GM23338 (cell line): ENCODE measurements at regions not wholly inside any gene's neighbourhood (a gene's known extent, or its start where the extent isn't known, plus 50 kb on each side); places are given as distances from the start of the nearest gene placed in this dataset.

Source experiments
- ATAC-seq: fragments of 200-7000 bp; cut with Tn5 transposase; 3 replicates; pipeline ENCODE4 v1.9.1; 2020
- DNase-seq: peaks from one replicate; pipeline ENCODE4 v3.0.0-alpha.2; 2015; ENCODE audit warnings: low spot score
- H2AFZ ChIP-seq: fragments of 200-600 bp; sonication (generic); 2 replicates; pipeline ENCODE4 v1.8.0; 2016; ENCODE audit warnings: antibody characterized with exemption, mild to moderate bottlenecking, moderate library complexity
- H3F3A ChIP-seq: fragments of 200-600 bp; sonication (generic); replicated peaks from 2 replicates; pipeline ENCODE4 v1.8.0; 2017; ENCODE audit warnings: antibody characterized with exemption, mixed run types, low read depth
- H3K27ac ChIP-seq: fragments of 200-600 bp; sonication (generic); 2 replicates; pipeline ENCODE4 v1.6.1; 2016; ENCODE audit warnings: low read depth
- H3K27me3 ChIP-seq: fragments of 200-600 bp; sonication (generic); 2 replicates; pipeline ENCODE4 v1.8.0; 2016; ENCODE audit warnings: mild to moderate bottlenecking, mixed run types, moderate library complexity; ENCODE audit not compliant: insufficient read depth
- H3K36me3 ChIP-seq: fragments of 200-600 bp; sonication (generic); 2 replicates; pipeline ENCODE4 v1.8.0; 2016; ENCODE audit warnings: mild to moderate bottlenecking; ENCODE audit not compliant: insufficient read depth
- H3K4me1 ChIP-seq: fragments of 200-600 bp; sonication (generic); 2 replicates; pipeline ENCODE4 v1.8.0; 2016; ENCODE audit warnings: mild to moderate bottlenecking, moderate library complexity; ENCODE audit not compliant: insufficient read depth
- H3K4me2 ChIP-seq: fragments of 200-600 bp; sonication (generic); 2 replicates; pipeline ENCODE4 v1.7.1; 2017; ENCODE audit warnings: mixed run types
- H3K4me3 ChIP-seq: fragments of 200-600 bp; sonication (generic); 2 replicates; pipeline ENCODE4 v1.6.1; 2016; ENCODE audit warnings: mixed run types
- H3K79me2 ChIP-seq: fragments of 200-600 bp; sonication (generic); replicated peaks from 2 replicates; pipeline ENCODE4 v1.8.0; 2017; ENCODE audit warnings: mild to moderate bottlenecking; ENCODE audit not compliant: insufficient read depth
- H3K9me2 ChIP-seq: fragments of 200-600 bp; sonication (generic); 2 replicates; pipeline ENCODE4 v1.8.0; 2017; ENCODE audit not compliant: insufficient read depth
- H4K20me1 ChIP-seq: fragments of 200-600 bp; sonication (generic); replicated peaks from 2 replicates; pipeline ENCODE4 v1.8.0; 2017; ENCODE audit warnings: mild to moderate bottlenecking; ENCODE audit not compliant: insufficient read depth
- H3K27ac Mint-ChIP-seq: 2 replicates; pipeline ENCODE4 v1.8.0; 2020; ENCODE audit warnings: inconsistent platforms, mild to moderate bottlenecking, moderate library complexity, mixed read lengths
- H3K27me3 Mint-ChIP-seq: 3 replicates; pipeline ENCODE4 v1.8.0; 2022; ENCODE audit warnings: low read depth, mild to moderate bottlenecking, moderate library complexity, mixed read lengths, inconsistent platforms; ENCODE audit not compliant: insufficient read depth, poor library complexity
- H3K36me3 Mint-ChIP-seq: 3 replicates; pipeline ENCODE4 v1.8.0; 2021; ENCODE audit warnings: low read depth, mild to moderate bottlenecking, inconsistent platforms, moderate library complexity, mixed read lengths
- H3K4me1 Mint-ChIP-seq: 3 replicates; pipeline ENCODE4 v1.8.0; 2020; ENCODE audit warnings: mild to moderate bottlenecking, inconsistent platforms, mixed read lengths
- H3K4me3 Mint-ChIP-seq: 3 replicates; pipeline ENCODE4 v1.8.0; 2021; ENCODE audit warnings: moderate library complexity, mild to moderate bottlenecking, inconsistent platforms, mixed read lengths
- H3K9me3 Mint-ChIP-seq: 3 replicates; pipeline ENCODE4 v1.8.0; 2020; ENCODE audit warnings: moderate library complexity, mild to moderate bottlenecking, inconsistent platforms, mixed read lengths
- TF ChIP-seq, protein P1 (sequence below): fragments of 250-450 bp; sonication (Bioruptor Pico); IDR thresholded peaks from 2 replicates; pipeline ENCODE4 v1.5.0; 2020; ENCODE audit warnings: mild to moderate bottlenecking, moderate library complexity
- TF ChIP-seq, protein P2 (sequence below), 2 experiments: fragments of 200-600 bp in 1 of 2; sonication (generic) in 1 of 2; conservative IDR thresholded peaks; 2 replicates each; pipeline versions ENCODE4 v1.5.1 to v1.6.1; 2016 to 2017; ENCODE audit warnings: antibody characterized with exemption in 2 of 2, low read depth in 2 of 2, mild to moderate bottlenecking in 2 of 2, moderate library complexity in 1 of 2

DNA sequence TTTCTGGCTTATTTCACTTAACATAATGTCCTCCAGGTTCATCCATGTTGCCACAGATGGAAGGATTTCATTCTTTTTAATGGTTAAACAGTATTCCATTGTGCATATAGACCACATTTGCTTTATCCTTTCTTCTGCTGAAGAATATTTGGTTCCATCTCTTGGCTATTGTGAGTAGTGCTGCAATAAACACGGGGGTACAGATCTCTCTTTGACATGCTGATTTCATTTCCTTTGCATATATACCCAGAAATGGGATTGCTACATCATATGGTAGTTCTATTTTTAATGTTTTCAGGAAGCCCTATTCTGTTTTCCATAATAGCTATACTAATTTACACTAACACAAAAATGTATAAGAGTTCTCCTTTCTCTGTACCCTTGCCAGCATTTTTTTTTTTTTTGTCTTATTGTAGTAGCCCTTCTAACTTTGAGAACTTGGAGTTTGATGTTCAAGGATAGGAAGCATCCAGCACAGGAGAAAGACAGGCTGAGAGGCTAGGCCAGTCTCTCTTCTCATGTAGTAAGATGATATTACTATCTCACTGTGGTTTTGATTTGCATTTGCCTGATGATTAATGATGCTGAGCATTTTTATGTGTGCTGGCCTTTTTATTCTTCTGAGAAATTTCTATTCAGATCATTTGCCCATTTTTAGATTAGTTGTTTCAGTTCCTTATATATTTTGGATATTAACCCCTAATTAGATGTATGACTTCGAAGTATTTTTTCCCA lies 592.2 kb upstream of the ZNF608 start:
- peak overlapping the region; percentile 22; the same call in 1 of the 2 replicates for H3K27ac Mint-ChIP-seq

More for the DNA sequence above, 592.2 kb upstream of the ZNF608 start:
- Histone ChIP-seq H3F3A (no peaks in the 10 kb centered on the region), H3K79me2 (no peaks in the 10 kb centered on the region), H3K27me3 (no peaks in the 10 kb centered on the region), H3K4me2 (no peak overlapping the region), H3K36me3 (no peaks in the 10 kb centered on the region), H4K20me1 (no peaks in the 10 kb centered on the region), H3K4me3 (no peak overlapping the region), H3K9me2 (peaks cover 1% of the 10 kb centered on the region; the same call in 1 of the 2 replicates), H3K27ac (no peak overlapping the region), H3K4me1 (peaks cover 16% of the 10 kb centered on the region), H2AFZ (no peak overlapping the region)
- no peak for DNase-seq
- TF ChIP-seq, protein P1, sequence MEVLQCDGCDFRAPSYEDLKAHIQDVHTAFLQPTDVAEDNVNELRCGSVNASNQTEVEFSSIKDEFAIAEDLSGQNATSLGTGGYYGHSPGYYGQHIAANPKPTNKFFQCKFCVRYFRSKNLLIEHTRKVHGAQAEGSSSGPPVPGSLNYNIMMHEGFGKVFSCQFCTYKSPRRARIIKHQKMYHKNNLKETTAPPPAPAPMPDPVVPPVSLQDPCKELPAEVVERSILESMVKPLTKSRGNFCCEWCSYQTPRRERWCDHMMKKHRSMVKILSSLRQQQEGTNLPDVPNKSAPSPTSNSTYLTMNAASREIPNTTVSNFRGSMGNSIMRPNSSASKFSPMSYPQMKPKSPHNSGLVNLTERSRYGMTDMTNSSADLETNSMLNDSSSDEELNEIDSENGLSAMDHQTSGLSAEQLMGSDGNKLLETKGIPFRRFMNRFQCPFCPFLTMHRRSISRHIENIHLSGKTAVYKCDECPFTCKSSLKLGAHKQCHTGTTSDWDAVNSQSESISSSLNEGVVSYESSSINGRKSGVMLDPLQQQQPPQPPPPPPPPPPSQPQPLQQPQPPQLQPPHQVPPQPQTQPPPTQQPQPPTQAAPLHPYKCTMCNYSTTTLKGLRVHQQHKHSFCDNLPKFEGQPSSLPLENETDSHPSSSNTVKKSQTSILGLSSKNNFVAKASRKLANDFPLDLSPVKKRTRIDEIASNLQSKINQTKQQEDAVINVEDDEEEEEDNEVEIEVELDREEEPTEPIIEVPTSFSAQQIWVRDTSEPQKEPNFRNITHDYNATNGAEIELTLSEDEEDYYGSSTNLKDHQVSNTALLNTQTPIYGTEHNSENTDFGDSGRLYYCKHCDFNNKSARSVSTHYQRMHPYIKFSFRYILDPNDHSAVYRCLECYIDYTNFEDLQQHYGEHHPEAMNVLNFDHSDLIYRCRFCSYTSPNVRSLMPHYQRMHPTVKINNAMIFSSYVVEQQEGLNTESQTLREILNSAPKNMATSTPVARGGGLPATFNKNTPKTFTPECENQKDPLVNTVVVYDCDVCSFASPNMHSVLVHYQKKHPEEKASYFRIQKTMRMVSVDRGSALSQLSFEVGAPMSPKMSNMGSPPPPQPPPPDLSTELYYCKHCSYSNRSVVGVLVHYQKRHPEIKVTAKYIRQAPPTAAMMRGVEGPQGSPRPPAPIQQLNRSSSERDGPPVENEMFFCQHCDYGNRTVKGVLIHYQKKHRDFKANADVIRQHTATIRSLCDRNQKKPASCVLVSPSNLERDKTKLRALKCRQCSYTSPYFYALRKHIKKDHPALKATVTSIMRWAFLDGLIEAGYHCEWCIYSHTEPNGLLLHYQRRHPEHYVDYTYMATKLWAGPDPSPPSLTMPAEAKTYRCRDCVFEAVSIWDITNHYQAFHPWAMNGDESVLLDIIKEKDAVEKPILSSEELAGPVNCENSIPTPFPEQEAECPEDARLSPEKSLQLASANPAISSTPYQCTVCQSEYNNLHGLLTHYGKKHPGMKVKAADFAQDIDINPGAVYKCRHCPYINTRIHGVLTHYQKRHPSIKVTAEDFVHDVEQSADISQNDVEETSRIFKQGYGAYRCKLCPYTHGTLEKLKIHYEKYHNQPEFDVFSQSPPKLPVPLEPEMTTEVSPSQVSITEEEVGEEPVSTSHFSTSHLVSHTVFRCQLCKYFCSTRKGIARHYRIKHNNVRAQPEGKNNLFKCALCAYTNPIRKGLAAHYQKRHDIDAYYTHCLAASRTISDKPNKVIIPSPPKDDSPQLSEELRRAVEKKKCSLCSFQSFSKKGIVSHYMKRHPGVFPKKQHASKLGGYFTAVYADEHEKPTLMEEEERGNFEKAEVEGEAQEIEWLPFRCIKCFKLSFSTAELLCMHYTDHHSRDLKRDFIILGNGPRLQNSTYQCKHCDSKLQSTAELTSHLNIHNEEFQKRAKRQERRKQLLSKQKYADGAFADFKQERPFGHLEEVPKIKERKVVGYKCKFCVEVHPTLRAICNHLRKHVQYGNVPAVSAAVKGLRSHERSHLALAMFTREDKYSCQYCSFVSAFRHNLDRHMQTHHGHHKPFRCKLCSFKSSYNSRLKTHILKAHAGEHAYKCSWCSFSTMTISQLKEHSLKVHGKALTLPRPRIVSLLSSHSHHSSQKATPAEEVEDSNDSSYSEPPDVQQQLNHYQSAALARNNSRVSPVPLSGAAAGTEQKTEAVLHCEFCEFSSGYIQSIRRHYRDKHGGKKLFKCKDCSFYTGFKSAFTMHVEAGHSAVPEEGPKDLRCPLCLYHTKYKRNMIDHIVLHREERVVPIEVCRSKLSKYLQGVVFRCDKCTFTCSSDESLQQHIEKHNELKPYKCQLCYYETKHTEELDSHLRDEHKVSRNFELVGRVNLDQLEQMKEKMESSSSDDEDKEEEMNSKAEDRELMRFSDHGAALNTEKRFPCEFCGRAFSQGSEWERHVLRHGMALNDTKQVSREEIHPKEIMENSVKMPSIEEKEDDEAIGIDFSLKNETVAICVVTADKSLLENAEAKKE (CRISPR knock-in tag): no peak
- TF ChIP-seq, protein P2, sequence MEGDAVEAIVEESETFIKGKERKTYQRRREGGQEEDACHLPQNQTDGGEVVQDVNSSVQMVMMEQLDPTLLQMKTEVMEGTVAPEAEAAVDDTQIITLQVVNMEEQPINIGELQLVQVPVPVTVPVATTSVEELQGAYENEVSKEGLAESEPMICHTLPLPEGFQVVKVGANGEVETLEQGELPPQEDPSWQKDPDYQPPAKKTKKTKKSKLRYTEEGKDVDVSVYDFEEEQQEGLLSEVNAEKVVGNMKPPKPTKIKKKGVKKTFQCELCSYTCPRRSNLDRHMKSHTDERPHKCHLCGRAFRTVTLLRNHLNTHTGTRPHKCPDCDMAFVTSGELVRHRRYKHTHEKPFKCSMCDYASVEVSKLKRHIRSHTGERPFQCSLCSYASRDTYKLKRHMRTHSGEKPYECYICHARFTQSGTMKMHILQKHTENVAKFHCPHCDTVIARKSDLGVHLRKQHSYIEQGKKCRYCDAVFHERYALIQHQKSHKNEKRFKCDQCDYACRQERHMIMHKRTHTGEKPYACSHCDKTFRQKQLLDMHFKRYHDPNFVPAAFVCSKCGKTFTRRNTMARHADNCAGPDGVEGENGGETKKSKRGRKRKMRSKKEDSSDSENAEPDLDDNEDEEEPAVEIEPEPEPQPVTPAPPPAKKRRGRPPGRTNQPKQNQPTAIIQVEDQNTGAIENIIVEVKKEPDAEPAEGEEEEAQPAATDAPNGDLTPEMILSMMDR (conservative IDR thresholded peaks at IDR 0.05; ENCODE audit: low read depth in 2 of 2): peak; percentile 7 to 21; a peak in 1 of 4 replicates
- no peak overlapping the region for H3K4me3 Mint-ChIP-seq
- ATAC-seq: no peak
- H3K36me3 Mint-ChIP-seq: no peaks in the 10 kb centered on the region
- H3K4me1 Mint-ChIP-seq: peaks cover 12% of the 10 kb centered on the region
- no peaks in the 10 kb centered on the region for H3K9me3 Mint-ChIP-seq
- H3K27me3 Mint-ChIP-seq: no peaks in the 10 kb centered on the region
